Testis (tissue), 2 donors: ENCODE measurements at regions not wholly inside any gene's neighbourhood (a gene's known extent, or its start where the extent isn't known, plus 50 kb on each side); places are given as distances from the start of the nearest gene placed in this dataset.

ENCODE experiments used
- CTCF ChIP-seq, 3 experiments: fragments of 450-650 bp in 2 of 3; fragments of 200-600 bp in 1 of 3; sonication (generic) in 1 of 3; IDR thresholded peaks; one replicate each; pipeline ENCODE4 v1.5.1; 2016 to 2019; ENCODE audit warnings: antibody characterized with exemption in 3 of 3, mild to moderate bottlenecking in 2 of 3, moderate library complexity in 1 of 3
- POLR2A ChIP-seq: fragments of 450-650 bp; IDR thresholded peaks from one replicate; pipeline ENCODE4 v1.6.1; 2017; ENCODE audit warnings: antibody characterized with exemption, mild to moderate bottlenecking, moderate library complexity

GRCh38 chr6:156648616-156649015, 128.6 kb upstream of the ARID1B start:
- TF ChIP-seq CTCF (IDR thresholded peaks at IDR 0.05) (no peak), POLR2A (no peak)
